A673 (cell line): ENCODE measurements at regions not wholly inside any gene's neighbourhood (a gene's known extent, or its start where the extent isn't known, plus 50 kb on each side); places are given as distances from the start of the nearest gene placed in this dataset.

Source experiments
- CTCF ChIP-seq: fragments of 300-800, 200-600 bp; sonication (generic); conservative IDR thresholded peaks from 2 replicates; pipeline ENCODE4 v1.5.1; 2017; ENCODE audit warnings: low read depth, mild to moderate bottlenecking, antibody characterized with exemption, low read length, moderate library complexity, mixed read lengths
- EZH2 ChIP-seq: fragments of 200-600 bp; sonication (generic); IDR thresholded peaks from 2 replicates; pipeline ENCODE4 v1.6.1; 2017; ENCODE audit warnings: borderline replicate concordance, low read depth, mild to moderate bottlenecking, mixed read lengths, antibody characterized with exemption, low read length; ENCODE audit not compliant: poor library complexity, severe bottlenecking

- TF ChIP-seq EZH2 (no peak), CTCF (no peak)
Observed at GRCh38 chr13:22594041-22594440, 586.7 kb upstream of the SGCG start.
